ENCODE measurements at regions not wholly inside any gene's neighbourhood (a gene's known extent, or its start where the extent isn't known, plus 50 kb on each side); places are given as distances from the start of the nearest gene placed in this dataset.

GRCh38 chr9:126205845-126206498, 120.7 kb upstream of the MVB12B start:
- in situ Hi-C loops (cut with MboI; ENCODE audit: low sequenced_read_pairs, unreplicated experiment), result no loop called here
- TF ChIP-seq, protein P1, sequence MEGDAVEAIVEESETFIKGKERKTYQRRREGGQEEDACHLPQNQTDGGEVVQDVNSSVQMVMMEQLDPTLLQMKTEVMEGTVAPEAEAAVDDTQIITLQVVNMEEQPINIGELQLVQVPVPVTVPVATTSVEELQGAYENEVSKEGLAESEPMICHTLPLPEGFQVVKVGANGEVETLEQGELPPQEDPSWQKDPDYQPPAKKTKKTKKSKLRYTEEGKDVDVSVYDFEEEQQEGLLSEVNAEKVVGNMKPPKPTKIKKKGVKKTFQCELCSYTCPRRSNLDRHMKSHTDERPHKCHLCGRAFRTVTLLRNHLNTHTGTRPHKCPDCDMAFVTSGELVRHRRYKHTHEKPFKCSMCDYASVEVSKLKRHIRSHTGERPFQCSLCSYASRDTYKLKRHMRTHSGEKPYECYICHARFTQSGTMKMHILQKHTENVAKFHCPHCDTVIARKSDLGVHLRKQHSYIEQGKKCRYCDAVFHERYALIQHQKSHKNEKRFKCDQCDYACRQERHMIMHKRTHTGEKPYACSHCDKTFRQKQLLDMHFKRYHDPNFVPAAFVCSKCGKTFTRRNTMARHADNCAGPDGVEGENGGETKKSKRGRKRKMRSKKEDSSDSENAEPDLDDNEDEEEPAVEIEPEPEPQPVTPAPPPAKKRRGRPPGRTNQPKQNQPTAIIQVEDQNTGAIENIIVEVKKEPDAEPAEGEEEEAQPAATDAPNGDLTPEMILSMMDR (IDR thresholded peaks at IDR 0.05; ENCODE audit: borderline replicate concordance, control extremely low read depth, extremely low read depth, insufficient read depth, missing control alignments), result no peak
- DNase-seq (ENCODE audit: low spot score), result no peak

DNA sequence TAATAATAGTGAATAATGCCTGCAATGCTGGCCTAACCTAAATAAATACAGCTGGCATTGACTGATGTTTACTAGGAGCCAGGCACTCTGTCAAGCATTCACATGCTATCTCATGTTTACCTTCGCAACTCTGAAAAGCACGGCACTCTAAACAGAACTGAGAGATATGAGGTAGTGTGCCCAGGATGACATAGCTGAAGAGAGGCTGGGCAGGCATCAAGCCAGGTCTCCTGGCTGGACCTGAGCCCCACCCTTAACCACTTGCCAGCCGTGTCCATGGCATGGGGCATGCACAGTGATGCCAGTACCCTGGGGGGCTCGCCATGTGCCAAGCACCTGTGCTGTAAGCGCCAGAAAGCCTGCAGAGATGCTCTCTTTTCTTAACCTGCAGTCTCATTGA, 119.4 kb upstream of the MVB12B start:
- in situ Hi-C loops (cut with MboI; ENCODE audit: low sequenced_read_pairs, unreplicated experiment), result no loop called here
- TF ChIP-seq, protein P1 (IDR thresholded peaks at IDR 0.05; ENCODE audit: borderline replicate concordance, control extremely low read depth, extremely low read depth, insufficient read depth, missing control alignments), result no peak

GRCh38 chr9:126208216-126208758, 118.3 kb upstream of the MVB12B start:
- in situ Hi-C loops (cut with MboI; ENCODE audit: low sequenced_read_pairs, unreplicated experiment), result no loop called here
- DNase-seq (ENCODE audit: low spot score), result no peak
- TF ChIP-seq, protein P1 (IDR thresholded peaks at IDR 0.05; ENCODE audit: borderline replicate concordance, control extremely low read depth, extremely low read depth, insufficient read depth, missing control alignments), result no peak

More for the DNA sequence above, 119.4 kb upstream of the MVB12B start:
- no peak for DNase-seq (ENCODE audit: low spot score)

DNA sequence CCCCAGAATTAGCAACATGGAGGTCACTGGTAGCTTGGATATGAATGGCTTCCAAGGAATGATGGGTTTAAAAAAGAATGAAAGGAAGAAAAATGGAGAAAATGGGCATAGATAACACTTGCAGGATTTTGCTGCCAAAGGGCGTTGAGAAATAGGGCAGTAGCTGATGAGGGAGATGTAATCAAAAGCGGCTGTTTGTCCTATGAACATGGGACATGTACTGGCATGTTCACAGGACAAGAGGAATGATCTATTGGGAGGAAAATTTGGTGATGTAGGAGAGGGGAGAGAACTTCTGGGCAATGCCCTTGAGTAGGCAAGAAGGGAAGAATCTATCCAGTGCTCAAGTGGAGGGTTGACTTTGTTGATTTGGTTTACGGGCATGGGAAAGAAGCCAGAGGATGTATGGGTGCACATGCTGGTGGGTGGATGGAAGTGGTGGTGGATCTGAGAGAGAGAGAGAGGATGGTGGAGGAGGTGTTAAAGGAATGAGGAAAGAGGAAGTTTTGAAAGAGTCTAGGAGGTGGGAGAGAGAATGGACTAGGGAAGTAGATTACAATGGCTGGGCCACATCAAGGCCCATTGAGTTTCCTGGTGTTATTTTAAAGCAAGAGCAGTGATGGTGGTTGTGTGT, 115.1 kb upstream of the MVB12B start:
- in situ Hi-C loops (cut with MboI; ENCODE audit: low sequenced_read_pairs, unreplicated experiment), result no loop called here
- TF ChIP-seq, protein P1 (IDR thresholded peaks at IDR 0.05; ENCODE audit: borderline replicate concordance, control extremely low read depth, extremely low read depth, insufficient read depth, missing control alignments), result no peak
- DNase-seq (ENCODE audit: low spot score), result no peak

- in situ Hi-C loops (cut with MboI; ENCODE audit: low sequenced_read_pairs, unreplicated experiment), result no loop called here
- no peak for DNase-seq (ENCODE audit: low spot score)
- TF ChIP-seq, protein P1 (IDR thresholded peaks at IDR 0.05; ENCODE audit: borderline replicate concordance, control extremely low read depth, extremely low read depth, insufficient read depth, missing control alignments), result no peak
Measured at GRCh38 chr9:126215486-126215885, 111.1 kb upstream of the MVB12B start.

DNA sequence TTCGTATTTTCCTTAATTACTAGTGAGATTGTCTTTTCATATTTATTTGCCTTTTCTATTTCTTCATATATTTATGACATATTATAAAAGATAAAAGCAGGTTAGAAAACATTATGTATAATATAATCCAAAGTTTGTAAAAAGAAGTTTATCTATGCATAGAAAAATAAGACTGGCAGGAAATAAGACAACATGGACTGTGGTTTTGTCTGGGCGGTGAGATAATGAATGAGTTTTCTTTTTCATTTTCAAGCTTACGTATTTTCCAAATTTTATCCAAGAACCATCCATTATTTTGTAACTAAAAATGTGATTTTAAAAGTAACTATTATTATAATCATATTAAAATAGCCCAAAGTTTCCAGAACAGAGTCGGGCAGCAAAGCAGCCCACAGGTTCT, 109.8 kb upstream of the MVB12B start:
- in situ Hi-C loops (cut with MboI; ENCODE audit: low sequenced_read_pairs, unreplicated experiment), result no loop called here
- TF ChIP-seq, protein P1 (IDR thresholded peaks at IDR 0.05; ENCODE audit: borderline replicate concordance, control extremely low read depth, extremely low read depth, insufficient read depth, missing control alignments), result no peak
- DNase-seq (ENCODE audit: low spot score), result no peak

All from GM13976 (cell line).